ENCODE measurements at regions not wholly inside any gene's neighbourhood (a gene's known extent, or its start where the extent isn't known, plus 50 kb on each side); places are given as distances from the start of the nearest gene placed in this dataset.

GRCh38 chr10:46223064-46223480 is 63.7 kb upstream of the ANTXRL start (continued):
- peak; percentile 84; the same call in 1 of the 2 replicates for TF ChIP-seq CHAMP1 (IDR thresholded peaks at IDR 0.05)
- no peak for TF ChIP-seq TOE1 (IDR thresholded peaks at IDR 0.05; ENCODE audit: borderline replicate concordance)
- no peak for TF ChIP-seq TOE1 (CRISPR knock-in tag; IDR thresholded peaks at IDR 0.05; ENCODE audit: borderline replicate concordance, low read depth)
- TF ChIP-seq NFXL1 (CRISPR knock-in tag; IDR thresholded peaks at IDR 0.05), result no peak
- no peak for TF ChIP-seq SMARCC2 (IDR thresholded peaks at IDR 0.05; ENCODE audit: low read depth)
- no peak for TF ChIP-seq ZNF518B (CRISPR knock-in tag; IDR thresholded peaks at IDR 0.05)
- peak; percentile 51; the same call in 1 of the 2 replicates for TF ChIP-seq CBX1 (IDR thresholded peaks at IDR 0.05; ENCODE audit: low read depth)
- TF ChIP-seq MIER1 (IDR thresholded peaks at IDR 0.05; ENCODE audit: low read depth), result no peak
- no peak for TF ChIP-seq TBL1XR1 (IDR thresholded peaks at IDR 0.05; ENCODE audit: low read length in 2 of 2)
- TF ChIP-seq RAD21 (CRISPR knock-in tag; conservative IDR thresholded peaks at IDR 0.05 in 1 of 2, IDR thresholded peaks at IDR 0.05 in 1 of 2), result peak in 1 of 2 experiments; percentile 27; a peak in 2 of 4 replicates
- TF ChIP-seq THRAP3 (IDR thresholded peaks at IDR 0.05; ENCODE audit: borderline replicate concordance), result no peak
- 0 out of 2 replicates have a peak, but pooled peaks have one; percentile 36 for TF ChIP-seq CBX5 (IDR thresholded peaks at IDR 0.05; ENCODE audit: borderline replicate concordance, low read depth)
- peak; percentile 9; the same call in 1 of the 2 replicates for TF ChIP-seq HCFC1 (IDR thresholded peaks at IDR 0.05; ENCODE audit: low read depth, low read length)
- TF ChIP-seq BRD9 (IDR thresholded peaks at IDR 0.05; ENCODE audit: low read depth, partially characterized antibody), result no peak
- no peak for TF ChIP-seq ARID1B (IDR thresholded peaks at IDR 0.05)
- TF ChIP-seq ETV5 (CRISPR knock-in tag; IDR thresholded peaks at IDR 0.05; ENCODE audit: low read depth), result no peak
- no peak for TF ChIP-seq ZNF224 (CRISPR knock-in tag; IDR thresholded peaks at IDR 0.05)
- no peak for TF ChIP-seq ZKSCAN3 (CRISPR knock-in tag; IDR thresholded peaks at IDR 0.05)
- no peak for TF ChIP-seq TAF9B (IDR thresholded peaks at IDR 0.05; ENCODE audit: partially characterized antibody)
- TF ChIP-seq ZNF133 (CRISPR knock-in tag; IDR thresholded peaks at IDR 0.05), result no peak
- no peak for TF ChIP-seq TARDBP (IDR thresholded peaks at IDR 0.05)
- TF ChIP-seq USF2 (CRISPR knock-in tag; IDR thresholded peaks at IDR 0.05), result peak; percentile 37
- no peak for TF ChIP-seq ZBTB43 (CRISPR knock-in tag; IDR thresholded peaks at IDR 0.05)
- TF ChIP-seq EHMT2 (IDR thresholded peaks at IDR 0.05), result peak; percentile 72; the same call in 1 of the 2 replicates

All from K562 (cell line).